Peyer's patch (tissue), 4 donors: ENCODE measurements at regions not wholly inside any gene's neighbourhood (a gene's known extent, or its start where the extent isn't known, plus 50 kb on each side); places are given as distances from the start of the nearest gene placed in this dataset.

Source experiments
- CTCF ChIP-seq, 6 experiments: fragments of 450-650 bp in 4 of 6; fragments of 200-600 bp in 2 of 6; sonication (generic) in 1 of 6; IDR thresholded peaks; one replicate each; pipeline ENCODE4 v1.5.1; 2017 to 2019; ENCODE audit warnings: antibody characterized with exemption in 6 of 6, mild to moderate bottlenecking in 3 of 6, moderate library complexity in 1 of 6
- POLR2A ChIP-seq, 2 donors: fragments of 450-650 bp; IDR thresholded peaks; one replicate each; pipeline ENCODE4 v1.5.1; 2017; ENCODE audit warnings: antibody characterized with exemption in 2 of 2, mild to moderate bottlenecking in 2 of 2, moderate library complexity in 2 of 2

- no peak for TF ChIP-seq CTCF (IDR thresholded peaks at IDR 0.05)
- TF ChIP-seq POLR2A (IDR thresholded peaks at IDR 0.05), result no peak
These were observed 135.2 kb upstream of the PREP start for GRCh38 chr6:105537981-105538578.
